ENCODE measurements at regions not wholly inside any gene's neighbourhood (a gene's known extent, or its start where the extent isn't known, plus 50 kb on each side); places are given as distances from the start of the nearest gene placed in this dataset.

DNA sequence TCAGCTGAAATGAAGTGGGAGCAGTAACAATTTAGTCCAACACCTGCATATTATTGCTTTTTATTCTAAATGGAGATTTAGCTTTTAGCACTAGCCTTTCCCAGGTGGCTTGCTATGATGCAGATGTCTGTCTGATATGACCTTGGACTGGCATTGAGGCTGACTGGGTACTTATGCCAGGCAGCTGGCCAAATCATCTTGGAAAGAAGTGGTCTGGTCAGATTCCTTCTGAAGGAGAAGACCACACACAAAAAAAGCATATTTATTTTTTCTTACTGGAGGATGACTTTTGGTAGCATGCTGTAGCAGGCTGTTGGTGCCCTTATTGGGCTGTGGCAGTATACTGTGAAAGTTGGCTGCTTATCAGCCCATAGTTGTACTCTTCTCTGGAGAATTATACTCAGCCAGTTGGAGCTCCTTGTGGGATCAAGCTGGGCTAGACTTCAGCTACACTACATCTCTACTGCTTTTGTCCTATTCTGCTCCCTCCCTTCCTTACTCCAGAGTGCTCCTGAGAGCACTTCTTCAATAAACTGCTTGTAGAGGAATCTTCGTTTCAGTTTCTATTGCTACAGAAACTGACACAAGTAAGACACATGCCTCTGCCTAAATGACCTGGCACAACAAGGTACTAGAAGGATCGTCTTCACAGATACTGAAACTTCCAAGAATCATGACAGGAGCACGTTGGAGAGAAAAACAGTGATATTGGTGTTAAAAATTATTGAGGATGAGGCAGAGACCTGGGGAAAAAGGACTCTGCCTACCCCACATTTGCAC is 196.8 kb upstream of the RPS6KA3 start:
- DNase-seq: no peak

DNA sequence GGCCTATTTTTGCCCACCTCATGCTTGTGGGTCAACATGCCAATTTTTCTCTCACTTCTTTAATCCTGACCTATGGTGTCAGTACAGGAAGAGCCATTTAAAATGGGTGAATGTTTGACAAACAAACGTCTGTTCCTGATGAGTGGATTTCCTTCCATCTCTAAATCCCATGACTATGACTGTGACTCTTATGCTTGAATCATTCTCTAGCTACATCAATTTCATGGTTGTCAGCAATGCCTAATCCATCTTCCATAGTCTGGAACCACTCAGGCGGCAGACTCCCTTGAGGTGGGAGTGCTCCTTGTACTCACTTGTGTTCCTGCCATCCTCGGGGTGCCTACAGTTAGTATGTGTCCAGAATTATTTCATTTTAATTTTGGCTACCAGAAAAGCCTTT is 194.9 kb upstream of the RPS6KA3 start:
- no peak for DNase-seq

DNA sequence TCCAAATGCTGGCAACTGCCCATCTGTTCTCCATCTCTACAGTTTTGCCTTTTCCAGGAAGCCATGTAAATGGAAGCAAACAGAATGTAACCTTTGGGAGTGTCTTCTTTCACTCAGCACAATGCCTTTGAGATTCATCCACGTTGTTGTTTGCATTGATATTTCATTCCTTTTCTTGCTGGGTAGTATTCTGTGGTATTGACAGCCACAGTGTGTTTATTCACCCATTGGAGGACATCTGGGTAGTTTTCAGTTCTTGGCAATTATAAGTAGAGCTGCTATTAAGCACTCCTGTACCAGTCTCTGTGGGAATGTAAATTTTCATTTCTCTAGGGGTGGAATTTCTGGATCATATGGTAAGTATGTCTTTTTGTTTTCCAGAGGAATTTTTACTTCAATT is 194.3 kb upstream of the RPS6KA3 start:
- DNase-seq: no peak

DNA sequence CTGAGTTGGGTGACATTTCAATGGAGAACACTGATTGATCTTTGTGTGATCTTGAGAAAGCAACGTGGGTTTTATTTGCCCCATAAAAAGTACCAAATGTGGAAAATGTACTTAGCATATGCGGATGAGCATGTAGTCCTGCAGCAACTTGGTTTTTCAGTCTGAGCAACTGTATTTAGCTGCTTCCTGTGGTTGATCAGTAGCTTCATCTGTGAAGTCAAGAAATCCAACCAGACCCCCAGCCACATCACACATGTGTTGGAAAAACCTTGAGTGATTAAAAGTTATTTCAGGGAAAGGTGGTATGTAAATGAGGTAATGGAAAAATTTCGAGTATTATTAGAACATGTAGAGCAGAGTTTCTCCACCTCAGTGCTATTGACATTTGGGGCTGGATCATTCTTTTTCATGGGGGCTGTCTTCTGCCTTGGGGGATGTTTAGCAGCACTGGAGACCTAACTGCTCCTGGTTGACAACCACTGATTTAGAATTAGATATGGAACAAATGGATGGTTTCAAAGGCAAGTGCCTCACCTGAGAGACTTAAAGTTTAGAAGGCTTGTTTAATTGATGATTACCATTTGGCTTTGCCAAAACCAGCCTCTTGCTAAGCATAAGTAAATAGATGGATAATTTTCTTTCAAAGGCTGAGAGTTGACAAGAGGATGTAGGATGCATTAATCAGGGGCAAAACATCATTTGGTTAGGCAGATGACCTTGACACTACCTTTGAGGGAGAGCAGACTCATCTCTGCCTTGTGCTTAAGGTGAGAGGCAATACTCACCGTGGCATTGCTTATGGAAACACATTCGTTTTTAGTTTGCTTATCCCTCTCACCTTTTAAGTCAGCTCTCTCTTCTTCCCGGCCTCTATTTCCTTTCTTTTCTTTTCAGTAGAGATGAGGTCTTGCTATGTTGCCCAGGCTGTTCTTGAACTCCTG is 193.0 kb upstream of the RPS6KA3 start:
- DNase-seq: peak; percentile 23

DNA sequence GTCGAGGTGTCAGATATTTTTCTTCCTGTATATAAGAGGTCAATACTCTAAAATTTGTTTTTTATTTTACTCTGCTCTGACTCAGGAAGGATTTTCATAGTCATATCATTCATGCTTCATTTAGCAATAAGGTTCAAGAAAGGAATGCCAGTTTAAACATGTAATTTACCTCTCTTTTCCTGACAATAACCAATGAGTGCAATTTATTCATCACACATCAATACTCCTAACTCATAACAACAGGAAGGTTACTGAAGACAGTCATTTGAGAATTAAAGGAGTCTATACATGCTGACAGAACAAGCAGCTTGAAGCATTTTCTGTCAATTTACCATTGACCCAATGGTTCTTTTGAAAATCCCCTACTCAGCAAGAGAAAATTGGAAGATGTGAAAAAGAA is 190.3 kb upstream of the RPS6KA3 start:
- DNase-seq: no peak

DNA sequence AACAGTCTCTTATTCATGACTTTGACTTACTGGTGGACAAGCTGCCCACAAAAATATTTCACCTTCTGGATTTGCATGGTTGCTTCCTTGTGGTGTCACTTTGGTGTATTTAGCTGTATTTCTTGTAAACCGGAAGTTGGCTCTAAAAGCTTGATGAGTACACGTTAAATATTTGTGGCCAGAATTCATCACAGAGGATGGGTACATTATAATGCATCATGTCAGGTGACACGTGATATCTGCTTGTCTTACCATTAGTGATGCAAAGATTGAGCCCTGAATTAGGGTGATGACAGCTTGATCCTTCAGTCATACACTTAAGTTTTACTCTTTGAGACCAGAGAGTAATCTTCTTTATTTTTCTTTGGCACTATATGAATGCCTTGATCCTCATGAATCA is 188.3 kb upstream of the RPS6KA3 start:
- DNase-seq: no peak

DNA sequence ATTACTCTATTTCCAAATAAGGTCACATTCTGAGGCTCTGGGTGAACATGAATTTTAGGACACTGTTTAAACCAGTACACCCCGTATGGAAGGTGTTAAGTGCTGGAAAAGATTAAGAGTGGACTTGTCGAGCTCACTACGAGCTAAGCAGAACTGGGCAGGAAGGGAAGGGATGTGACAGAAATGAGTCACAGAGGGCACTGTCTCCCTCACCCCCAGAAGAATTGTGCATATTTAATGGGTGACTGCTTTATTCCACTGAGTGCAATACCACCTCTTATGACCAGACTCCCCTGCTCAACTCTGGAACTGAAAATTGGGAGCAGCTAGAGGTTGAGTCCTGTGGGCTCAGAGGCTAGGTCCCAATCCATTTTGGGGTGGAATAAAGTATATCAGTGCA is 187.4 kb upstream of the RPS6KA3 start:
- no peak for DNase-seq

DNA sequence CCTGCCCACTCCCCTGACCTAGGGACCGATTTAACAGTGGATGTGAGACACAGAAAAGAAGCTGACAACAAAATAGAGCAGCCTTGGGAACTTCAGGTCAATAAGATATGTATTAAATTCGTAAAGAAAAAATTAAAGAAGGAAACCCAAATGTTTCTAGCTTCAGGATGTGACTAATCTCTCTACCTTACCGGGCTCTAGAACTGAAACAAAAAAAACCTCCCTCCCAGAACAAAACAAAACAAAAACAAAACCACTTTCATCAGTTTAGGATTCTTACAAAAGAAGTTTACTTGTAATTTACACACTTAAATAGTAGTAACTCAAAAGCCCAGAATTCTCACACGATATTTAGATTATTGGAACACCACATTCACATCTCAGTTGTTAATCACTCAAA is 185.8 kb upstream of the RPS6KA3 start:
- no peak for DNase-seq

DNA sequence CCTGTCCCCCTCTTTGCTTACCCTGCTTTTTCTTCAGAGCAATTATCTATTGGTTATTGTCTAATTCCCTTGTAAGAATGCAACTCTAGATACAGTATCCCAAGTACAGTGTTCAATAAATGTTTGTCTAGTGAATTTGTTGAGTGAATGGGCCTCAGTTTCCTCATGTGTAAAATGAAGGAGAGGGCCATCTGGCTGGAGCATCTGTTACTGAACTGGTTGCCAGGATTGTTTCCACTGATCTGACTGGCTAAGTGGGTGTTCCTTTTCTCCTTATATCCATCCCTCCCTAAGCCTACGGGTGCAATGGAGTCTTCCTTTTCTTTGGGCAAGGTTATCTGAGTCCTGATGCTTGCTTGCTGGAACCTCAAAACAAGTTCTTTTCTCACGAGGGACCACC is 185.2 kb upstream of the RPS6KA3 start:
- DNase-seq: no peak

DNA sequence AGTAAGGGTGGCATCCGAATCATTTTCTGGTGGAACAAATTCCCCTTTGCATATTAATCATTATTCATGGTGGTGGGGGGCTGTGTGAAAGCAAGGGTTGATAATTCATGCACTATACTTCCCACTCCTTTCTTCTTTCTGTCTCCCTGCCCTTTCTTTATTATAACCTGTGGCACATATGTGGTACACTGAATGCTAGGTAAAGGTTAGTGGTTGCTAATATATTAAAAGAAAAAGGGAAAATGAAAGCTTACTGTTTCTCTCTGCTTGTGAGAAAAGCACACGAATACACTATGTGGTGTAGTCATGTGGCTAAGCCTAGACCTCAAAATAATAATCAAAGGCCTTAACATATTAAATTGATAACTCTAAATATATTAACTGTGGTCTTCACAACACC is 178.4 kb upstream of the RPS6KA3 start:
- DNase-seq: no peak

DNA sequence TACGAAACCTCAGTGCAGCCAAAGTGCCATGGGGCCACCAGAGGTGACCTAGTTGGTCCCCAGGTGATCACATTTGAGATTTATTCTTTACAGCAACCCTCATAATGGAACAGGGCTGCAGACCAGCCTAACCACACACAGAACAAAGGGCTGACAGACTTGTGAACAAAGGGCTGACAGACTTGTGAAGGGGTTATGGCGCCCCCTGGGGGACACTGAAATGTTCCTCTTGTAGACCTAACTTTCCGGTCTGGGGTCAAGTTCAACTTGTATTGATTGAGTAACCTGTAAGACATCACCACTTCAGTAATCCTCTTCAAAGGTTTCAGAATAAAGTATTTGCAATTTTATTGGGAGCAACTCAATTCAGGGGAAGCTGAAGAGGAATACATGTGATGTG is 175.9 kb upstream of the RPS6KA3 start:
- peak; percentile 90 for DNase-seq

DNA sequence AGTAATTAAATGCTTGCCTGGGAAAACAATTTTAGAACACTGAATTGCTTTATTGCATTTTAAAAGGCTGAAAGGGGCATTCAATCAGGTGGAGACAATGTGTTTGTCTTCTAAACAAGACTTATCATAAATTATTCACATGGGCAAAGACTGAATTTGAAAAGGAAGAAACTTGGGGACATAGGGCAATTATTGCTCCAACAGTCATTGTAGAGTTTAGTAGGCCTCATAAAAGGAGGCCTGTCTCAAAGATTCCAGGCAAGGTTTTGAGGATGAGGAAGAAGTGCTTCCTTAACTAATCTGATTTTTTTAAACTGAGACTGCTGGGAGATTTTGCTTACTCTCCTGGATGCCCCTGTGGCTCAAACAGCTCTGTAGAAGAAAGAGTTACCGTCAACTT is 174.4 kb upstream of the RPS6KA3 start:
- no peak for DNase-seq

DNA sequence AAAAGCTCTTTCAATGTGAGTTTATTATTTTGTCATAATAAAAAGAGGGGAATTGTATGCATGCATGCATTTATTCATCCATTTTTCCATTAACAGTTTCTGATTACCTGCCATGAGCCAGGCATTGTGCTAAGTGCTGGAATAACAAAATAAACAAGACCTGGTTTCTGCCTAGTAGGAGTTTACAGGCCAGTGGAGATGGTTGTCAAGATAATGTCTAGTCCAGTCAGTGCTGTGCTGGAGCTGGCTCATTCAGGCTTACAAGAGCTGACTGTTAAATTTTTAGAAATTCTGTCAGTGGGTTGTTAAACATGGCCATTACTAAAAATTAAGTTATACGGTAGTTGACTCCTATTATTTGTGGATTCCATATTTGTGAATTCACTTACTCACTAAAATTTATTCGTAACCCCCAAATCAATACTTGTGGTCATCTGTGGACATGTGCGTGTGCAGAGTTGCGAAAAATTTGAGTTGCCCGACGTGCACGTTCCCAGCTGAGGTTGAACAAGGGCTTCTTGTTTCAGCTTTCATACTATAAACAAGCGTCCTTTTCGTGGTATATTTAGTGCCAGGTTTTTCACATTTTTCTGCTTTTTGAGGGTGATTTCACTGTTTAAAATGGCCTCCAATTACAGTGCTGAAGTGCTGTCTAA is 172.3 kb upstream of the RPS6KA3 start:
- DNase-seq: no peak

DNA sequence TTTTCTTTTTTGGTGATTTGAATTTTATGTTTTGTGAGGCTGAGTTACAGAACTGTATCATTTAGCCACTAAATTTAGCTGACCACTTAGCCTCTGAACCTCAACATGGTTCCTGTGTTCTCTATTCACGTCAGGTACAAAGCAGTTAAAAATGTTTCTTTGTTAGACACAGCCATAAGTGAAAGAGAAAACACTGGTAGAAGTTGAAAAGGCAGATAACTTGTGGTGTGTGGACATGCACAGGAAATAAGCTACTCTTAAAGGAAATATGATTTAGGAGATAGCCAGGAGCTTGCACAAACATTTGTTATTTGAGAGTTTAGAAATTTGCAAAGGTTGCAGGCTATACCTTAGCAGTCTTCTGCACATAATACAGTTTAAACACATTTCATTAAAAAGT is 171.0 kb upstream of the RPS6KA3 start:
- no peak for DNase-seq

DNA sequence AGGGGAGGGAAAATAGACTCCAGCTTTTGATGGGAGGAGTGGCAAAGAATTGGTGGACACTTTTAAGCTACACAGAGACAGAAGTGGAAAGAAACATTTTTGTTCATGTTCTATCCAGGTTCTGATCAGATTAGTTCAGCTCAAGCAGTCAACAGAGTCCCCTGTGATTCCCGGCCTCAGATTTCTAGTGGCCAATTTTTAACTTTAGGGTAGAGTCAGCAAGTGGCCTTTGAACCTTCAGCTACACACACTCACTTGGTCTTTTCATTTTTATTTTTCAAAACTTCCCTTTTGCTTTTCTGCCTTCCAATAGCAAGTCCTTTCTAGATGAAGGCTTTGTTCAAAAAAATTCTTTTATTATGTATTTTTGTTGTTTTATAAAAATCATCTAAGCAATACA is 169.2 kb upstream of the RPS6KA3 start:
- DNase-seq: no peak

DNA sequence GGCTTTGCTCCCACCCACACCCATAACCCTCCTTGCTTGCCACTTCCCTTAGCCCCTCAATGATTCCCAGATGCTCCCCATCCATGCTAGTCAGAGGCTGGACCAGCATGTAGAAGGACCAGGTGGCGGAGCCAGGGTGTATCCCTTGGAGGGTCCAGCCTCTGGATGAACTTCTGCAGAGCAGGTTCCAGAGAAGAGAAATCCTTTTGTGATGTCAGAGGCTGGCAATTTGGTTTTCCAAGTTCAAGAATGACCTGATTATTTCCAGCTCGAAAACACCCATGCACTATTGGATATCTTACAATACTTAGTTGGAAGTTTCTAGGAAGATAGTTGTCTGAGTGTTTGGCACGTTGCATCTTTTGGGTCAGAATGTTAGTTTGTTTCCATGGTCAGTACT is 168.3 kb upstream of the RPS6KA3 start:
- DNase-seq: no peak

DNA sequence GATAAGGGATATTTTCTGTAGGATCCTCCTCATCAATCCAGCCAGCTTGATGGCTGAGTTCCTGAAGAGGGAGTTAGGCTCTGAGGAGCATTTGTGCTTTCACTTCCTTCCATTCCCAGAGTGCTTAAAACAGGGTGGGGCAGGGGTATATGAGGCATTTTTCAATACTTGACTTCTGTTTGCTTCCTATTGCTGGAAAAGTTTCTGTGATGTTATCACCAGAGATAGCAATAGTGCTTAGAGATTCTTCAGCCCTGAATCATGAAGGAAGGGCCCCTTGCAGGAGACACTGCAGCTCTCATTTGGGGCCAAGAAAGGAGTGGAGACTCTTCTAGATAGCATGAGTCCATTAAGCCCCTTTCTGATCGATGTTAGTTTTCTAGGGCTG is 166.7 kb upstream of the RPS6KA3 start:
- no peak for DNase-seq

DNA sequence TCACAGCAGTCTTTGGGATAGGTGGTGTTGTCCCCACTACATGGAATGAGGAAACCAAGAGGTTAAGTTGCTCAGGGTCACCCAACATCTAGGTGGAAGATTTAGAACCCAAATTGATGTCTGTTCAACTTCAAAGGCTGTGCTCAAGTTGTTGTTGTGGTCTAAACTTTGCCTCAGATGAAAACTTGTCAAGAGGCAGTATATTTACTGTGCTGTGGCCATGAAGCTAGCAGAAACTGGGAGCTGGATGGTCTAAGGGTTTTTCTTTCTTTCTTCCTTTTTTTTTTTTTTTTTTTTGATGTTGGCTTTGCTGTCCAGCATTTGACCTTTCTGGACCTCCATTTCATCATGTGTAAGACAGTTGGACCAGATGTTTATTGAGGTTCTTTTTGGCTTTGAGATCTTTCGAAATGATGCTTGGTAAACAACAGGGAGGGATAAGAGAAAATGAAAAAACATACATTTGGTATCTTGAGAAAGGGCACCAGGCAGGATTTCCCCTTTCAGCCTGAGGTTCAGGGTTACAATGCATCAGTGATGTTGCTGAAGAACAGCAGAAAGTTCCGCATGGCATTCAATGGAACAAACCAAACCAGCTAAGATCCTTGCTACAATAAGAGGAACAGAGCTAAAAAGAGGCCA is 166.2 kb upstream of the RPS6KA3 start:
- DNase-seq: no peak

DNA sequence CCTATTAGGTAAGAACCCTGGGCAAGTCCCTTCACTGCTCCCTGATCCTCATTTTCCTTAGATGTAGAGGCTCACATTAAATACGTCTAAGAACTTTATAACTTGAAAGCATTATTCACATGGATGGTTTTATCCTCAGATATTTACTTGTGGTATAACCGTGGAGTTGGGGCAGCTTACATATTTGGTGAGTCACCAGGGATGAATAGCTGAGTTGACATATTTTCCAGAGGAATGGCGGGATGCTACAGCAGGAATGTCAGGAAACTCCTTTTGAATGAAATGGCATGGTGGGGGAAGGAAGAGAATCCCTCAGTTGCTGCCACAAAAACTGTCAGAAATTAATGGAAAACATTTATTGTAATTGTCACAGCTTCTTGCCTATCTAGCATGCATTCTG is 165.3 kb upstream of the RPS6KA3 start:
- no peak for DNase-seq

DNA sequence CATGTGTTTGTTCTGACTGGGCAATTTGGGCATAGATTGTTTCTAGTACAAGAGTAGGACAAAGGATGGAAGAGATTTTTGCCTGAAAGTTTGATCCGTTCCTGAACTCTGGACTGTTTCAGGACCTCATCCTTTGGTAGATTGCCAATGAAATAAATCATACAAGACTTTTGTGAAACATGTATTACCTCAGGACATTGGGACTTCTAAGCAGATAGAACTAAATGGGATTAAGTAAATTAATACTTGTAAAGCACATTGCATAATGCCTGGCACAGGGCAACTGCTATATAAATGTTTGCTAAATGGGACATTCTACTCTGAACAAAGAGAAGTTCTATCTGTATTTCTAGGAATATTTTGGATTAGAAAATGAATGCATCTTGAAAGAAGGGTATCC is 164.8 kb upstream of the RPS6KA3 start:
- no peak for DNase-seq

DNA sequence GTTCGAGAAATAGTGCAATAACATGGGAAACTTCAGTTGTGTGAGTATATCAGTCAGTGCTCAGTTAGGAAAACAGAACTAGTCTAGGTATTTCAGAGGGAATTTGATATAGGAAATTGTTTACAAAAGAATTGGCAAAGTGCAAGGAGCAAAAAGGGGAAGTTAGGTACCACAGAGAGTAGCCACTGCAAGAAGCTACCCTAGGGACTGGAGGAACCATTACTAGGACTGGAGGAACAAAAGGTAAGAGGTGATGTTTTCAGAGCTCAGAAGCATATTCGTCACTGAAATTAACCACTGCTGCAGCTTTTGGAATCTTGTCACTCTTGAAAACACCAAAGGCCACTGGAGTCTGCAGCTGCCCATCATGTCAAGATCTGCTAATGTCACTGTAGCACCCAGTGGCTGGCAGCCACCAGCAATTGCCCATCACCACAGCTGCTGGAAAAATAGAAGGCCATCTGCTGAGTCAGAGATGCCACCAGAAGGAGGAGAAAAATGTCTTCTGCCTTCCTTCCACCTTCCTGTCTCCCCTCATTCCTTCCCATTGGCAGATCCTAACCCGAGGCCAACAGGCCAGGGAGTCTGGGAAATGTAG is 160.6 kb upstream of the RPS6KA3 start:
- no peak for DNase-seq

DNA sequence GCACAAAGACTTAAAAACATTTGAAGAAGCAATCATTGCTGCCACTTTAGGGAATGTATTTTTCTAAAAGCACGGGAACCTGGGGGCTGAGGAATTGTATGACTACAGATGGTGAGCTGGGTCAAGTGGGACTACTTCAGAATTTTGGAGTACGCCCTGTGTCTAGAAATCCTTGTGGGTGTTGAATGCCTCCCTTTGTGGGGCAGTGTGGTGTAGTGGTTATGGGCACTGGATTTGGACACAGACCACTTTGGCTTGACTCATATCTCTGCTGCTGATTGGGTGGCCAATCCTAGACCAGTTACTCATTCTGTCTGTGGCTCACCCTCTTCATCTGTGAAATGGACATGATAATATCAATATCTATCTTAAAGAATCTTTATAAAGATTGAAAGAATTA is 155.0 kb upstream of the RPS6KA3 start:
- DNase-seq: no peak

DNA sequence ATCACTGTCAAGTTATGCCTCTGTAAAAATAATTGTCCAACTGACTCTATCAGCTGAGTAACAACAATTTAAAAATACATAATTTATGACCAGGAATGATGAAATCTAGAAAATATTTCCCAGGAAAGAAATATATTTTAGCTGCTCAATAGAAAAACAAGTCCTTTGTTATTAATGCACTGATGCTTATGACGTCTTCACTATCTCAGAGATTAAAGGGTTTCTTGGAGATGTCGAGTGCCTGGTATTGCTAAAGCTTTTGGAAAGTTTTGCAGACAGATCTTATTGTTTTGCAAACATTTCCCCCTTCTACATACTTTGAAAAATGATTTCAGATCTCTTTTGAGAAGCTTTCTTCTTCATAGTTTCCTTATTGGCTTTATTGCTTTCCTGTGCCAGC is 154.6 kb upstream of the RPS6KA3 start:
- no peak for DNase-seq

All from stimulated activated CD8-positive, alpha-beta memory T cell treated with anti-CD3 and anti-CD28 coated beads, Interleukin-4, amount 100 ng/mL, for 48 hours (primary cell).